ENCODE measurements at regions not wholly inside any gene's neighbourhood (a gene's known extent, or its start where the extent isn't known, plus 50 kb on each side); places are given as distances from the start of the nearest gene placed in this dataset.
A peak's percentile ranks its signal among the peaks of the same experiment; 100 is the strongest.

GRCh38 chr20:58081846-58082245, 146.6 kb downstream of the ANKRD60 start:
- no peak for TF ChIP-seq CTCF (IDR thresholded peaks at IDR 0.05)
- no peak overlapping the region for H3K27ac ChIP-seq
- H3K9ac ChIP-seq (ENCODE audit: low read depth in 2 of 2, low read length in 2 of 2) = no peak overlapping the region
- H3K4me3 ChIP-seq = no peak overlapping the region
- no peak for DNase-seq
- no peaks in the 10 kb centered on the region for H3K27me3 ChIP-seq
- H3K36me3 ChIP-seq = no peaks in the 10 kb centered on the region
- no peaks in the 10 kb centered on the region for H3K4me1 ChIP-seq
- intact Hi-C loops (cut with DNase I) = no loop called here
- H3K9me3 ChIP-seq = no peaks in the 10 kb centered on the region

GRCh38 chr20:58078741-58079522, 149.5 kb downstream of the ANKRD60 start:
- peak; percentile 17 for DNase-seq
- no peaks in the 10 kb centered on the region for H3K36me3 ChIP-seq
- no peaks in the 10 kb centered on the region for H3K9me3 ChIP-seq
- no peak for TF ChIP-seq CTCF (IDR thresholded peaks at IDR 0.05)
- H3K27me3 ChIP-seq = no peaks in the 10 kb centered on the region
- no peak overlapping the region for H3K9ac ChIP-seq (ENCODE audit: low read depth in 2 of 2, low read length in 2 of 2)
- intact Hi-C loops (cut with DNase I) = no loop called here
- no peak overlapping the region for H3K4me3 ChIP-seq
- H3K27ac ChIP-seq = no peak overlapping the region
- no peaks in the 10 kb centered on the region for H3K4me1 ChIP-seq

- peak; percentile 0 for DNase-seq
- TF ChIP-seq CTCF (IDR thresholded peaks at IDR 0.05) = no peak
- H3K9ac ChIP-seq (ENCODE audit: low read depth in 2 of 2, low read length in 2 of 2) = no peak overlapping the region
- no peak overlapping the region for H3K27ac ChIP-seq
- H3K36me3 ChIP-seq = no peaks in the 10 kb centered on the region
- H3K27me3 ChIP-seq = no peaks in the 10 kb centered on the region
- intact Hi-C loops (cut with DNase I) = no loop called here
- no peaks in the 10 kb centered on the region for H3K4me1 ChIP-seq
- H3K4me3 ChIP-seq = no peak overlapping the region
- no peaks in the 10 kb centered on the region for H3K9me3 ChIP-seq
These were observed 151.2 kb downstream of the ANKRD60 start for GRCh38 chr20:58077282-58077681.

- TF ChIP-seq CTCF (IDR thresholded peaks at IDR 0.05) = no peak
- H3K4me3 ChIP-seq = no peak overlapping the region
- no peaks in the 10 kb centered on the region for H3K27me3 ChIP-seq
- no peaks in the 10 kb centered on the region for H3K9me3 ChIP-seq
- H3K4me1 ChIP-seq = no peaks in the 10 kb centered on the region
- H3K9ac ChIP-seq (ENCODE audit: low read depth in 2 of 2, low read length in 2 of 2) = no peak overlapping the region
- intact Hi-C loops (cut with DNase I) = no loop called here
- DNase-seq = peak; percentile 12
- H3K36me3 ChIP-seq = no peaks in the 10 kb centered on the region
- no peak overlapping the region for H3K27ac ChIP-seq
These were observed 152.0 kb downstream of the ANKRD60 start for GRCh38 chr20:58076405-58076804.

- Histone ChIP-seq H3K27me3 (no peaks in the 10 kb centered on the region), H3K36me3 (no peaks in the 10 kb centered on the region), H3K9me3 (no peaks in the 10 kb centered on the region), H3K4me3 (no peak overlapping the region), H3K27ac (no peak overlapping the region), H3K9ac (ENCODE audit: low read depth in 2 of 2, low read length in 2 of 2) (no peak overlapping the region), H3K4me1 (no peaks in the 10 kb centered on the region)
- peak; percentile 11 for DNase-seq
- intact Hi-C loops (cut with DNase I) = no loop called here
- no peak for TF ChIP-seq CTCF (IDR thresholded peaks at IDR 0.05)
These were observed 152.7 kb downstream of the ANKRD60 start for GRCh38 chr20:58075586-58076345.
